ENCODE measurements at regions not wholly inside any gene's neighbourhood (a gene's known extent, or its start where the extent isn't known, plus 50 kb on each side); places are given as distances from the start of the nearest gene placed in this dataset.
"Not testable (repeated sequence)": the region's sequence is repeated elsewhere in the genome, so short reads cannot be mapped to it uniquely, and the experiment has no call there.

GRCh38 chr10:84966708-84967441, 638.5 kb downstream of the CCSER2 start:
- Mint-ChIP-seq H3K27me3 (no peaks in the 10 kb centered on the region), H3K4me3 (no peak overlapping the region), H3K4me1 (no peaks in the 10 kb centered on the region), H3K36me3 (ENCODE audit: low read depth) (no peaks in the 10 kb centered on the region), H3K9me3 (no peaks in the 10 kb centered on the region), H3K27ac (no peak overlapping the region)
- CTCF ChIA-PET = no interaction called here
- DNase-seq = no peak
- POLR2A ChIA-PET = no interaction called here

DNA sequence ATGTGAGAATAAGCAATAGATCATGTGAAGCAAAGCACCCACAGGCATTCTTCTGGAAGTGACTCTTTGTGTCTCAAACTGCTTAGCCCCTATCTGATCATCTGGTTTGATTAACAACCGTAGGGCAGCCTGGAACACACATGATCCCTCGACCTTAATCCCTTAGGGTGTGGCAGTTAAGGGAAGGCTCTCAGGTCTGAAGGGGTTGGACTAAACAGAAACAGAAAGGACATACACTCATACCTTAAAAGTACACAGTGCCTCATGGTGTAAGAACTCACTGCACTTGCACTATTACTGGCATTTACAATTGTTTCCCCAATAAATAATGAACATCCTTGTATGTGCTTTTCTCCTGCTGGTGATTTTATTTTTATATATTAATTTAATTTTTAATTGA, 640.9 kb downstream of the CCSER2 start:
- H3K36me3 Mint-ChIP-seq (ENCODE audit: low read depth); H3K4me1 Mint-ChIP-seq; H3K4me3 Mint-ChIP-seq; H3K27ac Mint-ChIP-seq; CTCF ChIA-PET; POLR2A ChIA-PET; H3K9me3 Mint-ChIP-seq; H3K27me3 Mint-ChIP-seq; DNase-seq: not testable (repeated sequence)

- Mint-ChIP-seq H3K9me3 (no peaks in the 10 kb centered on the region), H3K36me3 (ENCODE audit: low read depth) (no peaks in the 10 kb centered on the region), H3K27ac (no peak overlapping the region), H3K4me3 (no peak overlapping the region), H3K4me1 (no peaks in the 10 kb centered on the region), H3K27me3 (no peaks in the 10 kb centered on the region)
- POLR2A ChIA-PET = no interaction called here
- no peak for DNase-seq
- CTCF ChIA-PET = no interaction called here
These were observed 658.6 kb downstream of the CCSER2 start for GRCh38 chr10:84987039-84987438.

DNA sequence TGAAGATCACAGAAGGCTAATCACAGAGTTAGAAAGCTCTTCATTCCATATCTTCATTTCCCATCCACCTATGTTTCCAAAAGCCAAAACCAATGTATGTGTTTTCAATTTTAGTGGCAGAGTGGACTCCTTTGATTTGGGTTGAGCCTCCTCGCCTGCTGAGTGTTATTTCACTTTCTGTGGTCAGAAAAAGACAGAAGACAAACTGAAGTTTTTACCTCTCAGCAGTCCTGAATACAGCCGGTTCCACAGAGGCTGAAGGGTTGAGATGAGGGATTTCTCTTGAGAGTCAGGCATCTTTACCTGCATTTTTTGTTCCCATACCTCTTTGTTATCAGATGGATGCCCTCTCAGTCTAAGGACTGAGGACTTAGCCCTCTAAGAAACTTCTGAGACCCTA, 659.6 kb downstream of the CCSER2 start:
- ChIA-PET POLR2A (no interaction called here), CTCF (no interaction called here)
- no peak for DNase-seq
- H3K36me3 Mint-ChIP-seq (ENCODE audit: low read depth) = no peaks in the 10 kb centered on the region
- no peaks in the 10 kb centered on the region for H3K27me3 Mint-ChIP-seq
- H3K9me3 Mint-ChIP-seq = no peaks in the 10 kb centered on the region
- H3K4me1 Mint-ChIP-seq = no peaks in the 10 kb centered on the region
- no peak overlapping the region for H3K27ac Mint-ChIP-seq
- H3K4me3 Mint-ChIP-seq = no peak overlapping the region

GRCh38 chr10:84990713-84991112, 662.3 kb downstream of the CCSER2 start:
- ChIA-PET CTCF (no interaction called here), POLR2A (no interaction called here)
- no peaks in the 10 kb centered on the region for H3K4me1 Mint-ChIP-seq
- no peaks in the 10 kb centered on the region for H3K9me3 Mint-ChIP-seq
- no peaks in the 10 kb centered on the region for H3K36me3 Mint-ChIP-seq (ENCODE audit: low read depth)
- no peak for DNase-seq
- H3K27me3 Mint-ChIP-seq = no peaks in the 10 kb centered on the region
- no peak overlapping the region for H3K4me3 Mint-ChIP-seq
- no peak overlapping the region for H3K27ac Mint-ChIP-seq

GRCh38 chr10:84991301-84991700, 662.9 kb downstream of the CCSER2 start:
- DNase-seq = no peak
- no peaks in the 10 kb centered on the region for H3K9me3 Mint-ChIP-seq
- H3K4me3 Mint-ChIP-seq = no peak overlapping the region
- H3K4me1 Mint-ChIP-seq = no peaks in the 10 kb centered on the region
- ChIA-PET CTCF (no interaction called here), POLR2A (no interaction called here)
- H3K36me3 Mint-ChIP-seq (ENCODE audit: low read depth) = no peaks in the 10 kb centered on the region
- no peak overlapping the region for H3K27ac Mint-ChIP-seq
- H3K27me3 Mint-ChIP-seq = no peaks in the 10 kb centered on the region

GRCh38 chr10:84993251-84994035, 665.1 kb downstream of the CCSER2 start:
- Mint-ChIP-seq H3K4me3 (no peak overlapping the region), H3K27me3 (no peaks in the 10 kb centered on the region), H3K27ac (no peak overlapping the region), H3K4me1 (no peaks in the 10 kb centered on the region), H3K36me3 (ENCODE audit: low read depth) (no peaks in the 10 kb centered on the region), H3K9me3 (no peaks in the 10 kb centered on the region)
- ChIA-PET CTCF (no interaction called here), POLR2A (no interaction called here)
- no peak for DNase-seq

DNA sequence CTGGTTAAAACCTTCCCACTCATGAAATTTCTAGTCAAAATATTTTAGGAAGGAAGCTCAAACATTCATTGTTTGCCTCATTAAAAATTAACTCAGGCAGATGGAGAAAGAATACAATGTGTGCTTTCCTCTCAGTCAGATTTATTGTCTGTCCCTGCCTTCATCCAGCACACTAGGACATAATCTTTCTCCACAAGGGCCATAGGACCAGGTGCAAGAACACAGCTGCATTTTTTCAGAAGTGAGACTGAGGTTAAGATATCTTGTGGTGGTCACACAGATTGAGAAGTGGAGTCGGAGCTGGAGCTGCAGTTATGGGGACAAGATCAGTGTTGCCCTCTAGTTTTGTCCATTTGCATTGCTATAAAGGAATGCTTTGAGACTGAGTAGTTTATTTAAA, 666.3 kb downstream of the CCSER2 start:
- no peak overlapping the region for H3K4me3 Mint-ChIP-seq
- no peak overlapping the region for H3K27ac Mint-ChIP-seq
- H3K9me3 Mint-ChIP-seq = no peaks in the 10 kb centered on the region
- no peaks in the 10 kb centered on the region for H3K4me1 Mint-ChIP-seq
- no peak for DNase-seq
- POLR2A ChIA-PET = no interaction called here
- no peaks in the 10 kb centered on the region for H3K27me3 Mint-ChIP-seq
- CTCF ChIA-PET = no interaction called here
- no peaks in the 10 kb centered on the region for H3K36me3 Mint-ChIP-seq (ENCODE audit: low read depth)

GRCh38 chr10:84996580-84996979, 668.2 kb downstream of the CCSER2 start:
- no peaks in the 10 kb centered on the region for H3K4me1 Mint-ChIP-seq
- ChIA-PET CTCF (no interaction called here), POLR2A (no interaction called here)
- no peaks in the 10 kb centered on the region for H3K9me3 Mint-ChIP-seq
- no peak overlapping the region for H3K27ac Mint-ChIP-seq
- H3K4me3 Mint-ChIP-seq = no peak overlapping the region
- no peaks in the 10 kb centered on the region for H3K27me3 Mint-ChIP-seq
- DNase-seq = no peak
- no peaks in the 10 kb centered on the region for H3K36me3 Mint-ChIP-seq (ENCODE audit: low read depth)

- CTCF ChIA-PET = no interaction called here
- Mint-ChIP-seq H3K9me3 (no peaks in the 10 kb centered on the region), H3K36me3 (ENCODE audit: low read depth) (no peaks in the 10 kb centered on the region), H3K4me1 (no peaks in the 10 kb centered on the region), H3K27me3 (no peaks in the 10 kb centered on the region), H3K4me3 (no peak overlapping the region), H3K27ac (no peak overlapping the region)
- no peak for DNase-seq
- POLR2A ChIA-PET = no interaction called here
These were observed 669.5 kb downstream of the CCSER2 start for GRCh38 chr10:84997870-84998269.

GRCh38 chr10:84999929-85000328, 671.5 kb downstream of the CCSER2 start:
- ChIA-PET CTCF (no interaction called here), POLR2A (no interaction called here)
- no peak overlapping the region for H3K4me3 Mint-ChIP-seq
- no peaks in the 10 kb centered on the region for H3K36me3 Mint-ChIP-seq (ENCODE audit: low read depth)
- no peak overlapping the region for H3K27ac Mint-ChIP-seq
- no peaks in the 10 kb centered on the region for H3K27me3 Mint-ChIP-seq
- no peaks in the 10 kb centered on the region for H3K9me3 Mint-ChIP-seq
- no peaks in the 10 kb centered on the region for H3K4me1 Mint-ChIP-seq
- DNase-seq = no peak

DNA sequence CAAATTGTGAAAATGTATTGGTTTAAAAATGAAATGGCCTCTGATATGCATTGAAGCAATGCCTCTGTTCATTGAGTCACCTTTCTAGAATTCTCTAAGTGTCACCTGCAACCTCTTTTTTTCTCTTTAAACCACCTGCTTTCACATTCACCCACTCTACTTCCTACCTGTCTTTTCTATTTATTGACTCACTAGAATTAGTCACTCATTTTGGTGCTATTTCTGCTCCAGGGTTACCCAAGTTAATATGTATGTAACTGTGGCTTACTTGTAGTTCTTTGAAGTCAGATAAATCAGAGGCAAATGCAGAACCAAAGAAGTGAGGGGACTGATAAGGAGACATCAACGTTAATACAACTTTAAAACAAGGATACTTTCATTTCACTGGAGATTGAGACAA, 674.7 kb downstream of the CCSER2 start:
- ChIA-PET POLR2A (no interaction called here), CTCF (no interaction called here)
- Mint-ChIP-seq H3K4me3 (no peak overlapping the region), H3K27ac (no peak overlapping the region), H3K36me3 (ENCODE audit: low read depth) (no peaks in the 10 kb centered on the region), H3K4me1 (no peaks in the 10 kb centered on the region), H3K27me3 (no peaks in the 10 kb centered on the region), H3K9me3 (no peaks in the 10 kb centered on the region)
- no peak for DNase-seq

DNA sequence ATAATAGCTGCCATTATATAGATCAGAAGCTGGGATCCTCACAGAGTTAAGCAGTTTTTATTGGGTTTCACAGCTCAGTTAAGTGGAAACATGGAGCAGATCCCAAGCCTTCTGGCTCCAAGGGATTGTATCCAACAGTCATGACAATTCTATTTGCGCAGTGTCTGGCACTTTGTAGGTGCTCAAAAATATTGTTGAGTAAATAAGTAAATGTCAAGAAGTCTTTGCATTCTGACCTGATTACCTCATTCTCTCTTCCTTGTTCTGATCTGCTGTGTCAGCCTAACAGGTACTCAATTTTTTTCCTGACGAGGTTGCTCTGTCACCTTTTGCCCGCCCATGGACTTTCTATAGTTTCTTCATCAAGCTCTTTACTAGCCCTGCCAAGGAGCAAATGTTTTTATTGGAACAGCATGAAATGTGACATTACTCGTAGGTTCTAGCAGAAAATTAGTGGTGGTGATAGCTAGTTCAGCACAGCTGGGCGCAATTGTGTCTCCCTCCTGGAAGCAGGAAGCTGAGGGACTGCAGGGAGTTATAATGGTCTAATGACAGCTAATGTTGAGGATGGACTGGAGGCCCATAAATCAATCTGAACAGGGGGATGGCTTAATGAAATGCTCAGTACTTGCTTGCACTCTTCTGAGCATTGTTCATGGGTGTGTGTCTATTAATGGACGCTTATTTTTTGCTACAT, 680.2 kb downstream of the CCSER2 start:
- no peaks in the 10 kb centered on the region for H3K9me3 Mint-ChIP-seq
- H3K4me3 Mint-ChIP-seq = no peak overlapping the region
- H3K36me3 Mint-ChIP-seq (ENCODE audit: low read depth) = no peaks in the 10 kb centered on the region
- POLR2A ChIA-PET = no interaction called here
- CTCF ChIA-PET = no interaction called here
- H3K27me3 Mint-ChIP-seq = no peaks in the 10 kb centered on the region
- DNase-seq = no peak
- no peak overlapping the region for H3K27ac Mint-ChIP-seq
- no peaks in the 10 kb centered on the region for H3K4me1 Mint-ChIP-seq

GRCh38 chr10:85012305-85012704, 683.9 kb downstream of the CCSER2 start:
- H3K27me3 Mint-ChIP-seq = no peaks in the 10 kb centered on the region
- no peak overlapping the region for H3K27ac Mint-ChIP-seq
- ChIA-PET CTCF (no interaction called here), POLR2A (no interaction called here)
- no peaks in the 10 kb centered on the region for H3K9me3 Mint-ChIP-seq
- no peak for DNase-seq
- H3K4me1 Mint-ChIP-seq = no peaks in the 10 kb centered on the region
- no peaks in the 10 kb centered on the region for H3K36me3 Mint-ChIP-seq (ENCODE audit: low read depth)
- H3K4me3 Mint-ChIP-seq = no peak overlapping the region

Data from activated CD4-positive, alpha-beta T cell treated with anti-CD3 and anti-CD28 coated beads, Interleukin-2, amount 10 ng/mL, durations not matched to agents 7 days and 5 days (primary cell).